Osteoblast (primary cell): ENCODE measurements at regions not wholly inside any gene's neighbourhood (a gene's known extent, or its start where the extent isn't known, plus 50 kb on each side); places are given as distances from the start of the nearest gene placed in this dataset.

ENCODE experiments used
- DNase-seq: peaks from one replicate; pipeline ENCODE4 v3.0.0; 2011; ENCODE audit warnings: low spot score, mixed read lengths; ENCODE audit not compliant: insufficient read length; ENCODE audit errors: missing footprints
- H2AFZ ChIP-seq: 2 replicates; pipeline ENCODE4 v1.6.0; 2011; ENCODE audit warnings: mild to moderate bottlenecking, low read length
- H3K27ac ChIP-seq: 2 replicates; pipeline ENCODE4 v1.5.1; 2011; ENCODE audit warnings: mild to moderate bottlenecking, low read depth, low read length, moderate library complexity
- H3K27me3 ChIP-seq: 2 replicates; pipeline ENCODE4 v1.6.0; 2012; ENCODE audit warnings: mild to moderate bottlenecking, control low read depth, inconsistent platforms, low read length, moderate library complexity; ENCODE audit not compliant: insufficient read depth
- H3K36me3 ChIP-seq: 2 replicates; pipeline ENCODE4 v1.5.1; 2011; ENCODE audit warnings: mild to moderate bottlenecking, low read length, control low read depth, moderate library complexity; ENCODE audit not compliant: insufficient read depth
- H3K4me1 ChIP-seq: 2 replicates; pipeline ENCODE4 v1.5.1; 2011; ENCODE audit warnings: mild to moderate bottlenecking, low read length, control low read depth, moderate library complexity; ENCODE audit not compliant: insufficient read depth
- H3K4me2 ChIP-seq: 2 replicates; pipeline ENCODE4 v1.6.0; 2011; ENCODE audit warnings: mild to moderate bottlenecking, low read length; ENCODE audit not compliant: insufficient read depth
- H3K4me3 ChIP-seq: fragments of 200-600 bp; sonication (generic); 3 replicates; pipeline ENCODE4 v1.5.1; 2012; ENCODE audit warnings: mild to moderate bottlenecking, low read length, inconsistent platforms; ENCODE audit not compliant: insufficient read depth
- H3K79me2 ChIP-seq: 2 replicates; pipeline ENCODE4 v1.6.0; 2012; ENCODE audit warnings: mild to moderate bottlenecking, low read length, control low read depth, inconsistent platforms; ENCODE audit not compliant: insufficient read depth
- H3K9me3 ChIP-seq: 2 replicates; pipeline ENCODE4 v1.5.1; 2011; ENCODE audit warnings: low read depth, low read length, control low read depth
- H4K20me1 ChIP-seq: 2 replicates; pipeline ENCODE4 v1.6.0; 2012; ENCODE audit warnings: mild to moderate bottlenecking, low read length, control low read depth; ENCODE audit not compliant: insufficient read depth
- TF ChIP-seq, protein P1 (sequence below): IDR thresholded peaks from 2 replicates; pipeline ENCODE4 v1.5.1; 2011; ENCODE audit warnings: mild to moderate bottlenecking, low read depth, low read length, moderate library complexity; ENCODE audit errors: extremely low read depth

DNA sequence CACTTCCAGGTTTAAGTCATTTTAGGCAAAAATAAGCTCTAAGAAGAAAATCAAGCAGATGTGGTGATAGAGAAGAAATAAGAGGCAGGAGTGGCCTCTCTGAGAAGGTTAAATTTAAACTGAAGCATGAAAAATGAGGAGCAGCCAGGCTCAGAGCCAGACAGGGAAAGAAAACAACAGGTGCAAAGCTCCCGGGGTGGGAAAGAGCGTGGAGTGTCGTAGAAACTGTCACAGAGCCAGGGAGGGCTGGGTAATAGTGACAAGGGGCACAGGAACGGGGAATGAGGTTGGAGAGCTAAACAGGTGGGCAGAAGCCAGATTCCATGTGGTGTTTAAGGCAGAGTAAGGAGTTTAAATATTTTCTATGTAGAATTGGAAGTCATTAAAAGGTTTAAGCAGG is 132.1 kb upstream of the BLID start:
- TF ChIP-seq, protein P1, sequence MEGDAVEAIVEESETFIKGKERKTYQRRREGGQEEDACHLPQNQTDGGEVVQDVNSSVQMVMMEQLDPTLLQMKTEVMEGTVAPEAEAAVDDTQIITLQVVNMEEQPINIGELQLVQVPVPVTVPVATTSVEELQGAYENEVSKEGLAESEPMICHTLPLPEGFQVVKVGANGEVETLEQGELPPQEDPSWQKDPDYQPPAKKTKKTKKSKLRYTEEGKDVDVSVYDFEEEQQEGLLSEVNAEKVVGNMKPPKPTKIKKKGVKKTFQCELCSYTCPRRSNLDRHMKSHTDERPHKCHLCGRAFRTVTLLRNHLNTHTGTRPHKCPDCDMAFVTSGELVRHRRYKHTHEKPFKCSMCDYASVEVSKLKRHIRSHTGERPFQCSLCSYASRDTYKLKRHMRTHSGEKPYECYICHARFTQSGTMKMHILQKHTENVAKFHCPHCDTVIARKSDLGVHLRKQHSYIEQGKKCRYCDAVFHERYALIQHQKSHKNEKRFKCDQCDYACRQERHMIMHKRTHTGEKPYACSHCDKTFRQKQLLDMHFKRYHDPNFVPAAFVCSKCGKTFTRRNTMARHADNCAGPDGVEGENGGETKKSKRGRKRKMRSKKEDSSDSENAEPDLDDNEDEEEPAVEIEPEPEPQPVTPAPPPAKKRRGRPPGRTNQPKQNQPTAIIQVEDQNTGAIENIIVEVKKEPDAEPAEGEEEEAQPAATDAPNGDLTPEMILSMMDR: no peak
- DNase-seq: no peak
- H3K4me2 ChIP-seq: no peak overlapping the region
- H3K27me3 ChIP-seq: peaks cover 16% of the 10 kb centered on the region
- no peaks in the 10 kb centered on the region for H3K4me1 ChIP-seq
- H4K20me1 ChIP-seq: no peaks in the 10 kb centered on the region
- H3K27ac ChIP-seq: no peak overlapping the region
- H2AFZ ChIP-seq: no peak overlapping the region
- no peaks in the 10 kb centered on the region for H3K9me3 ChIP-seq
- H3K36me3 ChIP-seq: no peaks in the 10 kb centered on the region
- H3K4me3 ChIP-seq: no peak overlapping the region
- no peaks in the 10 kb centered on the region for H3K79me2 ChIP-seq

GRCh38 chr11:122246874-122247273 is 130.9 kb upstream of the BLID start:
- Histone ChIP-seq H3K4me2 (no peak overlapping the region), H4K20me1 (no peaks in the 10 kb centered on the region), H3K36me3 (no peaks in the 10 kb centered on the region), H2AFZ (no peak overlapping the region), H3K27me3 (peaks cover 12% of the 10 kb centered on the region), H3K4me3 (no peak overlapping the region), H3K9me3 (no peaks in the 10 kb centered on the region), H3K4me1 (no peaks in the 10 kb centered on the region), H3K79me2 (no peaks in the 10 kb centered on the region), H3K27ac (no peak overlapping the region)
- no peak for DNase-seq
- TF ChIP-seq, protein P1: no peak

- Histone ChIP-seq H2AFZ (no peak overlapping the region), H3K27ac (no peak overlapping the region), H3K9me3 (no peaks in the 10 kb centered on the region), H3K79me2 (no peaks in the 10 kb centered on the region), H4K20me1 (no peaks in the 10 kb centered on the region), H3K4me2 (no peak overlapping the region), H3K36me3 (no peaks in the 10 kb centered on the region), H3K4me3 (no peak overlapping the region), H3K4me1 (no peaks in the 10 kb centered on the region), H3K27me3 (peaks cover 7% of the 10 kb centered on the region)
- TF ChIP-seq, protein P1: no peak
- no peak for DNase-seq
Measured at GRCh38 chr11:122242731-122243130, 126.7 kb upstream of the BLID start.

DNA sequence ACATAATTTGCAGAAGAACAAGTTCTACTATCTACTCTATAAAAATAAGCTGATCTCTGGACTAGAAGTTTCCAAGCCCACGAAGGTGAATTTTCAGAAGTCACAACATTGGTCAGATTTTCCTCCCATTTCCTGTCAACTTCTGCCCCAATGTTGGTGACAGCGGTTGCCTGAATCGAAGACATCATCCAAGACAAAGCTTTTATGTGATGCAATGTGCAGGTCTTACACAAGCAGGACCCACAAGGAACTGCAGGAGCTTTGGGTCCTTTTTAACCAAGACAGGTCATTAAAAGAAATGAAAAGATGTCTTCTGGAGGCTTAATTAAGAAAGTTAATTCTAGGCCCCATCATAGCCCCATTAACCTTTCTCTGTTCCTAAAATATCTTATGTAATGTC is 125.6 kb upstream of the BLID start:
- DNase-seq: no peak
- Histone ChIP-seq H3K4me3 (no peak overlapping the region), H3K4me1 (no peaks in the 10 kb centered on the region), H3K9me3 (no peaks in the 10 kb centered on the region), H3K27me3 (peaks cover 5% of the 10 kb centered on the region), H3K4me2 (no peak overlapping the region), H2AFZ (no peak overlapping the region), H3K36me3 (no peaks in the 10 kb centered on the region), H3K27ac (no peak overlapping the region), H4K20me1 (no peaks in the 10 kb centered on the region), H3K79me2 (no peaks in the 10 kb centered on the region)
- TF ChIP-seq, protein P1: no peak
